HG03442 (cell line): ENCODE measurements at regions not wholly inside any gene's neighbourhood (a gene's known extent, or its start where the extent isn't known, plus 50 kb on each side); places are given as distances from the start of the nearest gene placed in this dataset.
"Not testable (repeated sequence)": the region's sequence is repeated elsewhere in the genome, so short reads cannot be mapped to it uniquely, and the experiment has no call there.

Experiments
- ATAC-seq: cut with Tn5 transposase; IDR thresholded peaks from one replicate; pipeline ENCODE4 v1.9.1; 2021; ENCODE audit warnings: mild to moderate bottlenecking, moderate library complexity; ENCODE audit not compliant: unreplicated experiment

DNA sequence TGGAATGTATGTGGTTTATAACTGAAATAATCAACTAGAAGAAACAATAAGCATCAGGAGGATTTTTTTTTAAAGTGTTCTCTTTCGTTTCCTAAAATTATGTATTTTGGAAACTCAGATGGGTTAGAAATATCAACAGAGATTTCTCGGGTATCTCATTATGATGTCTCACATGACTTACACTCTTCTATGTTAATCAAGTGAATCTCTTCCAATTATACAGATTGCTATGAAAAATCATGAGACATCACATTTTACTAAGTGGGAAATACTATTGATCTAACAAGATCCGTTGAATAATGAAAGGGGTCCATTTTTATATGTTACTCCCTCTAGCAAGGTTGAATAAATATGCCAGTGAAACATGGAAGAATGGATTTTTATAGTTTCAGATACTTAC, 54.7 kb upstream of the NRIP1 start:
- no peak for ATAC-seq

GRCh38 chr21:15121097-15121654, 56.4 kb upstream of the NRIP1 start:
- no peak for ATAC-seq

DNA sequence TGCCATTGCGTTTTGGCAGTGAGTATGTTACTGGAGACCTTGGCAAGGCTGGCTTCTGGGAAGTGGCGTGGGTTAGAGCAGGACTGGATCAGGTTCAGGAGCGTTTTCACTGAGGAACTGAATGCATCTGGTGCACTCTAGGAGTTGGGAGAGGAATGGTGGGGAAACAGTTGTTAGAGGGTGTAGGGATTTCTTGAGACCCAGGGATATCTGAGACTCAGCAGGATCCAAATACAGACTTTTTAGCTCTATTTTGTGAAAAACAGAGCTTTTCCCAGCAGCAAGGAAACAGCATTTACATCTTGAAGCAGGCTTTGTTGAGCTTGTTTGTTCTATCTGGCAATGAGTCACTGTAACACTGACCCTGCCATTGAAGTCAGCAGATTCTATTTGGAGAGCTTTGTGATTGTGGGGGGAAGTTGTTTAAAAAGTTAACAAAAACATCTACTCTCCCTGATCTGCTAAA, 56.9 kb upstream of the NRIP1 start:
- ATAC-seq: no peak

- no peak for ATAC-seq
These were observed 57.4 kb upstream of the NRIP1 start for GRCh38 chr21:15122241-15122640.

DNA sequence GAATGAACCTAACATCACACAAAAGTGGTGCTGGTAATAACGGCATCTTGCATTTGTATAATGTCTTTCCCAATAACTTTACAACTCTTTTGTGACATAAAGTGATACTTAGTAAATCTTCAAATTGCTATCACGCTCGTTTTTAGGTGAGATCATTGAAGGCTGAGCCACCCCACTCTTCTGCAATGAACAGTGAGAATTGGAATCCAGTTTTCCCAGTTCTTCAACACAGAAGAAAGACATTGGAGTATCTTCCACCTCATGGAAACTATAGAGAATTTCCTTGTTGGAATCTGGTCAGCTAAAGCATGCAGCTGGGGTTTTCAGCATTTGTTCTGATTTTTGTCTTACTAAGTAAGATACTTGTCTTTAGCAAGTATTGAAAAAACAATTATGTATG, 59.9 kb upstream of the NRIP1 start:
- no peak for ATAC-seq

DNA sequence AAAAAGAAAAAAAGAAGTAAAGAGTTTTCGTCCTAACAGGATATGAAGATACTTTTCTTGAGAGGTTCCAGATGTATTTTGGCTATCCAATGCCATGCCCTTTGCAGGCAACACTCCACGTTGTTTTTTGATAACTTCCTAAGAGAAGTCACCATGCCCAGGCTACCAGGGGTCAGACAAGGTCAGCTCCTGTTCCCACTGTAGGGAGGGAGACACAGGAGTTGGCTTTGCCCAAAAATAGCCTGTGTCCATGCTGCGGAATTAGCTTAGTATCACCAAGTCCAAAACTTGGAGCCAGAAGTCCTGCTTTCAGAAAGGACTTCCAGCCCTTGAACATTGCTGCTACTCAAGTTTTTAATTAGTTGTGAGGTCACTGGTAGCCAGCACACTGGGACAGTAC, 62.1 kb upstream of the NRIP1 start:
- no peak for ATAC-seq

DNA sequence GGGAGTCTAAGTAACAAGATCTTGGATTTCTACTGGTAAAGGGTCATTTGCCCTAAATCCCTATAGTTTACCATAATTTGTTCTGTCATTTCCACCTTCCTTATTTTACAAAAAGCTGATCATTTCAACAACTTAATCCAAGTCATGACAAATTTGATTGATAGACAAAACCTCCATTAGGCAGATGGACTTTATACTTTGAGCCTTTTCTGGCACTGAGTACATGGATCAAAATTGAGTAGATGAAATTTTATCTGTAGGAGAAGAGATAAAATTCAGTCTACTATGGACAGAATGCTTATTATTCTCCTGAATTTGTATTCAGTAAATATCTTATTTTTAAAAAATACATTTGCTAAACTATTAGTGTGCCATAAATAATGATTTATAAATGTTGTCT, 62.6 kb upstream of the NRIP1 start:
- ATAC-seq: no peak

DNA sequence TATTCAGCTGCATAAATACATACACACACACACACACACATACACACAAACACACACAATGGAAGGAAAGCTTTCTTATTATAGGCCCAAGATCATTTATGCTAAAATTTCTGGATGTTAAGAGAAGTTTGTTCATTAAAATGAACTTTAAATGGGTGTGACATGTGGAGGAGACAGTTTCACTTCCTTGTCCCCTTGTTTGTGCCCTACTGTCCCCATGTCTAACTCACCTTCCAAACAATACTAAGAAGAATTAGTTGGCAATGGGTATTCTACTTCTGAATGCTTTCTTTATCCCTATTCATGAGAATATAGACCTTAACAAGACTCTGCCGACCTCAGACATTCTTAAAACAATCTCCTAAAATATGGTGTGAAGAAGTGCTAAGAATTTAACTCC, 63.5 kb upstream of the NRIP1 start:
- no peak for ATAC-seq

DNA sequence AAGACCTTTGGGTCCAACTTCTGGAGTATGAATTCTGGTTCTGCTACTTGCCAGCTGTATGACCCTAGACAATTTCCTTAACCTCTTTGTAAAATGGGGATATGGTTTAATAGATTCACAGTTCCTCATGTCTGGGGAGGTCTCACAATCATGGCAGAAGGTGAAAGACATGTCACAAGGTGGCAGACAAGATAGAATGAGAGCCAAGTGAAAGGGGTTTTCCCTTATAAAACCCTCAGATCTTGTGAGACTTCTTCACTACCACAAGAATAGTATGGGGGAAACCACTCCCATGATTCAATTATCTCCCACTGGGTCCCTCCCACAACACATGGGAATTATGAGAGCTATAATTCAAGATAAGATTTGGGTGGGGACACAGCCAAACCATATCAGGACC, 63.9 kb upstream of the NRIP1 start:
- ATAC-seq: not testable (repeated sequence)

GRCh38 chr21:15130326-15130725, 65.5 kb upstream of the NRIP1 start:
- no peak for ATAC-seq

- no peak for ATAC-seq
These were observed 66.0 kb upstream of the NRIP1 start for GRCh38 chr21:15130751-15131150.

GRCh38 chr21:15132781-15133180, 68.0 kb upstream of the NRIP1 start:
- no peak for ATAC-seq

- ATAC-seq: no peak
These were observed 70.1 kb upstream of the NRIP1 start for GRCh38 chr21:15134701-15135470.

GRCh38 chr21:15135867-15136629, 71.2 kb upstream of the NRIP1 start:
- no peak for ATAC-seq

GRCh38 chr21:15138490-15138889, 73.7 kb upstream of the NRIP1 start:
- ATAC-seq: no peak

GRCh38 chr21:15139898-15140297, 75.1 kb upstream of the NRIP1 start:
- no peak for ATAC-seq

DNA sequence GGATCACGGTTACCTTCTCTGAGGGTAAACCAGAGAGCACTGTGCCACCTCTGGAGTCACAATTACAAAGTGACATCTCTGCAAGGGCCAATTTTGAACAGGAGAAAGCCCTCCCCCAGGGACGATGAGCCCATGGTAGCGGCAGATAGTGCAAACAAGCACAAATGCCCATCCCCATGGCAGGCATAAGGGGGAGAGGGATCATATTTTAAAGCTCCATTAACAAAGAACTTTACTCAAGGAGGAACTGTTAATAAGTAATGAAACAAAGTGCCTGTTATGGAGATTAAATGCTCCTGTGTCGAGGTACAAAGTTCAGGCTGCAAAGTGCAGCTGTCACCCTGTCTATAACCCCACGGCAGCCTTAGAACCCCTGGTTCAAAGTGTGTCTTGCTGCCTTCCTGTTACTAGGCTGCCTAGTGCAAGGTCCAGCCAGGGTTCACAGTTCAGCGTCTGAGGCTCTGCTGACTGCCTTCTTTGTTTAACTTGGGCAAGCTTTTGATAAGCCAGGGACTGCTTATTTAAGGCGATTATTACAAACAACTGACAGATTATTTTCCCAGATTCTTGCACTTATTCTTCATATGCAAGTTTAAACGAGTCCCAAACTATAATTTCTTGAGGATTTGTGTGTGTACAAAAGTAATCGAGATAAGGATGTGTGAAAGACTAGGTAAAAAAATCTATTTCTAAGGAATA, 75.7 kb upstream of the NRIP1 start:
- no peak for ATAC-seq

DNA sequence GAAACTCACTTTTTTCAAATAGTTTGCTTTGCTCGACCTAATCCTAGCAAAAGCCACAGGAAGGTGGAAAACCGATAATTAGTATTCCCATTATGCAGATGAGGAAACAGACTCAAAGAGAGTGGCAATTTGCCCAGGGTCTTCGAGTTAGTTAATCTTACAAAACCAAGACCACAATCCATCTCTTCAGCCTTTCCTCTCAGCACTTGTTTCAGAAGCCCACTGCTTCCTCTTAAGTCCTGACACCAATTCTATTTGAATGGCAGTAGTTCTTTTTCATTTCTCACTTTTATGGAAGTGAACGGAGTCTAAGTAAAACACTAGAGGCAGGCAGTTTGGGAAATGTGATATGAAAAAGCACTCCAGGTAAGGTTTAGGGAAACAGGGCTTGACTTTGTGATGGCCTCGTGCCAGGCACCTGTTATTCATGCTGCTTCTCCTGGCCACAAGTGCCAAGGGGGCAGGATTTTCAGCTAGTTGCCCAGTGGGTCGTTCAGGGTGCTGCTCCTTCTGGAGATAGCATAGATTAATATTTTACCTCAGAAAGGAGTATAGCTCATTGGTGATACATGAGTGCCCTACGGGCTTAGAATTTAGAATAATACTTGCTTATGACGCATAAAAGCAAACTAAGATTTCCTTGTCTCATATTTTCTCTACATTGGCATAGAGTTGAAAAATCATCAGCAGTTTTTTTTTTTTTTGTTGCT, 76.6 kb upstream of the NRIP1 start:
- ATAC-seq: no peak

GRCh38 chr21:15144026-15144425, 79.2 kb upstream of the NRIP1 start:
- ATAC-seq: no peak

DNA sequence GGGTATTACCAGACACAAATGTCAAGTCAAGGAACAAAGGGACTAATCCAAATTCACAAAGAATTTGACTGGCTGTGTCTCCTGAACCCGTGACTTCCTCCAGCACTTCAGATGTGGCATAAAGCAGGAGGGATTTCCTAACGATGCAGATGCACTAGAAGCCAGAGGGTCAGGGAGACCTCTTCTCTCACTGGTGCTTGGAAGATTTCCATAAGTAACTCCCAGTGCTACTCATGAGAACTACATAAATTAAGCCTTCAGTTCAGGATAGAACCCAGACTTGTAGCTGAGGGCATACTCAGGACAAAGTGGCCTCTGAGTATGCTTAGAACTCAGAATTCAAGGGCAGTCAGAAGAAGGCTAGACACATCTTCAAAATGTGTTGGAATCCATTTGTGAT, 83.6 kb upstream of the NRIP1 start:
- ATAC-seq: no peak
